HG03159 (cell line): ENCODE measurements at regions not wholly inside any gene's neighbourhood (a gene's known extent, or its start where the extent isn't known, plus 50 kb on each side); places are given as distances from the start of the nearest gene placed in this dataset.
"Not testable (repeated sequence)": the region's sequence is repeated elsewhere in the genome, so short reads cannot be mapped to it uniquely, and the experiment has no call there.

Experiments
- ATAC-seq: cut with Tn5 transposase; IDR thresholded peaks from one replicate; pipeline ENCODE4 v1.9.1; 2021; ENCODE audit warnings: mild to moderate bottlenecking, moderate library complexity; ENCODE audit not compliant: unreplicated experiment

- no peak for ATAC-seq
These were observed 89.9 kb upstream of the CIBAR2 start for GRCh38 chr16:85202051-85202601.

- no peak for ATAC-seq
These were observed 90.6 kb upstream of the CIBAR2 start for GRCh38 chr16:85202631-85203461.

GRCh38 chr16:85203462-85203813 is 91.2 kb upstream of the CIBAR2 start:
- ATAC-seq = no peak

DNA sequence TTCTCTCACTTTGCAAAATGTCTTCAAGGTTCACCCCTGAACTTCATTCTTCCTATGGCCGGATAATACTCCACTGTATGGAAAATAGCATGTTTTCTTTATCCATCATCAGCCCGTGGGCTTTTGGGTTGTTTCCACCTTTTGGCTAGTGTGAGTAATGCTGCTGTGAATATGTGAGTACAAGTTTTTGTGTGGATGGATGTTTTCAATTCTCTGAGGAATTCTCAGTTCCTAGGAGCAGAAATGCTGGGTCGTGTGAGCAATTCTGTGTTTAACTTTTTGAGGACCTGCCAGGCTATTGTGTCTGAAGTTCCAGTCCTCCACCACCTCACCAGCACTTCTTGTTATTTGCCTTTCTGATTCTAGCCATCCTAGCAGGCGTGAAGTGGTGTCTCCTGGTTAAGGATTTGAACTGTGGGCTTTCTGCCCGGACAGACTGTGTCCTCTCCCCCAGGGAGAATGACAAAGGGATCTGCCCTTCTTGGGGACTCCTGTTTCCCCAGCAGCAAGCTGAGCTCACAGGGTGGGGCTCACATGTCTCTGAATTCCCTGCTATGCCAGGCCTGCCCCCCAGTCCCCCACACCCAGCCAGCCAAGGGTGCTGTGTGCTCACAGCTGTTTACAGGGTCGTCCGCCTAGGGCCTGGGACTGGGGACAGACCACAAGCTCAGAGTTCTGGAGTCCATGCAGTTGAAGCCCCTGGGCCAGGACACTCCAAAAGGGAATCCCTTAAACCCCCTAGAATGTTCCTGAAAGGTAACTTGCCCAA is 92.2 kb upstream of the CIBAR2 start:
- ATAC-seq = no peak

DNA sequence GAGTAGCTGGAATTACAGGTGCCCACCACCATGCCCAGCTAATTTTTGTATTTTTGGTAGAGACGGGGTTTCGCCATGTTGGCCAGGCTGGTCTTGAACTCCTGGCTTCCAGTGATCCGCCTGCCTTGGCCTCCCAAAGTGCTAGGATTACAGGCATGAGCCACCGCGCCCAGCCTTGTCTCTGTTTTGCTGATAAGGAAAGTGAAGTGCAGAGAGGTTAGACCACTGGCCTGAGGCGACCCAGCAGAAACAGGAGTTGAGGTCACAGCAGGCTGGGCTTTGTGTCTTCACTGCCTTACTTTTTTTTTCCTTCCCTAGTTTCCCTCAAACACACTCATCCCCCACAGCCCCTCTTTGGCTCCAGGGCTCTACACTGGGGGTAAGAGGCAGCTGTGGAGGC is 93.0 kb upstream of the CIBAR2 start:
- ATAC-seq = not testable (repeated sequence)

- ATAC-seq = no peak
These were observed 93.6 kb upstream of the CIBAR2 start for GRCh38 chr16:85205747-85206471.

GRCh38 chr16:85206472-85207356 is 94.4 kb upstream of the CIBAR2 start:
- no peak for ATAC-seq

DNA sequence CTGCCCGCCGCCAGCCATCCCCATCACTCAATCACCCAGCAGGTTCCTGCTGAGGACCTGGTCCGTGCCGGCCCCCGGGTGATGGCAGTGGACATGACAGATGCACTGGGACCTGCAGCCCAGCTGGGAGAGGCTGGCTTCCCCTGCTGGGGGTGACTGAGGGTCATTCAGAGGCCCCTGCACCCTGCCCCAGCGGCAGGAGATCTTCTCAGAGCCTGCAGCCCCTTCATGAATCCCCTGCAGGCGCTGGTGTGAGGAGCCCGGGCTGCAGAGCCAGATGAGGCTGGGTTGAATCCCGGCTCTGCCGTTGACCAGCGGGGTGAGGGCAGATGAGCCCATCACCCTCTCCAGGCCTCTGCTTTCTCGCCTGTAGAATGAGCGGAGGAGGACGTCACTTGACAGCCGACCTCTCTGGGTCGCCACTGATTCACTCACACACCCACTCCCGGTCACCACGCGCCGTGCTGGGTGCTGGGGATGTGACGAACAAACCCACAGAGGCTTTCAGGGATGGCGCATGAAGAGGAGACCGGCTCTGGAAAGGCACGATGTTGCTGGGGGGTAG is 95.2 kb upstream of the CIBAR2 start:
- ATAC-seq = no peak

DNA sequence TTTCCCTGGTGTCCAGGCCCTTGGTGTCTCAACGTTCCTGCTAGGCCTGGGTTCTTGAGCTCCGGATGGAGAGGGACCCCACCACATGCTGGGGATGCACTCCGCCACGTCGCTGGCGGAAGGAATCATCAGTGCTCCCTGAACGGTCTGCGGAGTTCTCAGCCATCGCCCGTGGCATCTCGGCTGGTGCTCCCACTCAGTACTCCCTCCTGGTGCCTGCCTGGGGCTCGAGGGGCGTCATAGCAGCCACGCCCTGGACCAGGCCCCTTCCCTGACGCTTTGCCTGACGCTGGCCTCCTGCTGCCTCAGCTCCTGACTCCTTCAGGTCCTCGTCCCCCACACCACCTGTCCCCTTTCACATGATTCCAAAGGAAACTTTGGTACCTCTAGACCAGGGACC is 95.9 kb upstream of the CIBAR2 start:
- ATAC-seq = no peak

DNA sequence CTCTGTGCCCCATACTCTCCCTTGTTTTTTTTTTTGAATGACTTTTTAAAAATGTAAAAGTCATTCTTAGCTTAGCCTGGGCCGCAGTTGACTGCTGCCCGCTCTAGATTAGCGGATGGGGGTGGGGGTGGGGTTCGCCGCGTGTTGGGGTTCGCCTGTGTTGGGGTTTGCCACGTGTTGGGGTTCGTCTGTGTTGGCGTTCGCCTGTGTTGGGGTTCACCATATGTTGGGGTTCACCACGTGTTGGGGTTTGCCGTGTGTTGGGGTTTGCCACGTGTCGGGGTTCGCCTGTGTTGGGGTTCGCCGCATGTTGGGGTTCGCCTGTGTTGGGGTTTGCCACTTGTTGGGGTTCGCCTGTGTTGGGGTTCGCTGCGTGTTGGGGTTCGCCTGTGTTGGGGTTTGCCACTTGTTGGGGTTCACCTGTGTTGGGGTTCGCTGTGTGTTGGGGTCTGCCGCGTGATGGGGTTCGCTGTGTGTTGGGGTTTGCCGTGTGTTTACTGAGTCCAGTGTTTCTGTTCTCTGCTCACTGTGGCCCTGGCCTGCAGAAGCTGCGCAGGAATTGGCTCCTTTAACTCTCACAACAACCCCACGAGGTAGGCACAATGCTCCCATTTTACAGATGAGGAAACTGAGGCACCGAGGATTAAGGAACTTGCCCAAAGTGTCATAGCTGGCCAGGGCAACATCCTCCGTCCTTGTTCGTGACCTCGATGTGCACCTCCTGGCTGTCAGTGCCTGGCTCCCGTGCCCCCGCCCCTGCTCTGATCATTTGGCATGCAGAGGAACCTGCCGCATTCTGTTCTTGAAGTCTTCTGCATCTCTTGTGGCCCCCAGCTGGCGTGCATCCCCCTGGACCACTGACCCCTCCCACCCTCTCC is 96.6 kb upstream of the CIBAR2 start:
- ATAC-seq = no peak

DNA sequence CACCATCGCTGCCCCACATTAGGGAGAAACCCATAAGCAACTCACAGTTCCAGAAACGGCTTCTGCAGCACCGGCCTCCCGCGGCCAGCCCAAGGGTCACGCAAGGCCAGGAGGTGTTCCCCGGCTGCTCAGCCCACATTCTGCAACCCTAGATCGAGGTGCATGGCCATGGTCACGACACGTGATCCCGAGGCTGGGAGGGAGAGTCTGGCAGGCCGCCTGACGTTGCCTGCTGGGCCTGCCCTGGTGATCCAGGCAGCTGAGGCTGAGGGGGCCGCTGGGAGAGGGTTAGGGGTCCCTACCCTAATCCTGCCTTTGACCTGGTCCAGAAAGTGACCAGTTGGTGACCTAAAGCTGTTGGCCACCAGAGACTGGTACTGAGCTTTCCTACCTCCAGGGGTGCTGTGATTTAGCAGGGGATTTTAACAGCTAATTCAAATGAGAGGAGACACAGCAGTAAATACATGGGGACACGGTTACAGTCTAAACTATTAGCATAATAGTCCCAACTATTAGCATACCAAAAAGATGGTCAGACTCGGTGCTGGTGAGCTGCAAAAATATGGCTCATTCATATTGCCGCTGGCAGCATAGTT is 97.4 kb upstream of the CIBAR2 start:
- no peak for ATAC-seq

DNA sequence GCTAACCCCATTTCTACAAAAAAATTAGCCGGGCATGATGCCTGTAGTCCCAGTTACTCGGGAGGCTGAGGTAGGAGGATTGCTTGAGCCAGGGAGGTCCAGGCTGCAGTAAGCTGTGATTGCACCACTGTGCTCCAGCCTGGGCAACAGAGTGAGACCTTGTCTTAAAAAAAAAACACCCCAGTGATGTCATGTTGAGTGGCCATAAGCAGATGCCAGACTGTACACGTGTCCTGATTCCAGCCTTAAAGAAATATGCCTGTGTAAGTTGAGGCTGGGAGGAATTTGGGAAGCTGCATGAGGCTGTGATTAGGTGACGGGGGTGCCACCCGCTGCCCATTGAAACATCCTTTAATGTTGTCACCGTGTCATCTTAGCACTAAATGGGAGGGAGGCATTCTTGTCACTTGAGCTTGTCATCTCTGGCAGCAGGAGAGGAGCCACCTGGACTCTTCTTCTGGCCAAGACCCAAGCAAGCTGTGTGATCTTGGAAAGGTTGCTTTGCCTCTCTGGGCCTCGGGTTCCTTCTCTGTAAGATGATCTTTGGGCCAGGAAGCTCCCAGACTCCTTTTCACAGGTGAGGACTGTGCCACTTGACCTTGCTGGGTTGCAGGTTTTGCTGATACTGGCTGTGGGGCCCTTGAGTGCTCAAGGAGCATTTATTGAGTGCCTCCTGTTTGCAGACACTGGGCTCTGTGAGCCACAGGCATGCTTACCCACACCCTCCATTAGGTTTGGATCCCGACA is 98.3 kb upstream of the CIBAR2 start:
- no peak for ATAC-seq

- ATAC-seq = no peak
These were observed 99.1 kb upstream of the CIBAR2 start for GRCh38 chr16:85211271-85211801.

- ATAC-seq = no peak
These were observed 101.8 kb upstream of the CIBAR2 start for GRCh38 chr16:85213926-85214675.

- no peak for ATAC-seq
These were observed 103.3 kb upstream of the CIBAR2 start for GRCh38 chr16:85215478-85216118.

GRCh38 chr16:85216522-85217375 is 104.5 kb upstream of the CIBAR2 start:
- no peak for ATAC-seq
